Activated naive CD4-positive, alpha-beta T cell treated with Interleukin-2 at 50 U/mL for 16 hours (primary cell): ENCODE measurements at regions not wholly inside any gene's neighbourhood (a gene's known extent, or its start where the extent isn't known, plus 50 kb on each side); places are given as distances from the start of the nearest gene placed in this dataset.
"Not testable (repeated sequence)": the region's sequence is repeated elsewhere in the genome, so short reads cannot be mapped to it uniquely, and the experiment has no call there.

Source experiments
- DNase-seq: peaks from one replicate; pipeline ENCODE4 v3.0.0-alpha.2; 2020

DNA sequence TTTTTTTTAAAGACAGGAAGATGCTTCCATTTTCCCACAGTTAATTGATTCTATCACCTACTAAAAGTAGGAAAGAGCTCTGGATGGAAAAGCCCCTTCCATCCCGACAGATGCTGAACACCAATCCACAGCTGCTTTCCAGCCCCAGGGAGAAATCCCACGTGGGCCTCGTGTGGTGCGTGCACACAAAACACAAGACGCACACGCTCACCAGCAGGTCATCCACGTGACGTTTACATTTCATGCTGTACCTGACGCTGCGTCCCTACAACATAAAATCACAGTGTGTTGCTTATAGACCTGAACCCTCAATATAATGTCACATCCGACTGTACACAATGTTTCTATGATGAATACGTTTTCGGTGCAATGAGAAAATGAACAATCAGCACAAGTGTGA is 50.2 kb upstream of the DACT2 start:
- DNase-seq: no peak

DNA sequence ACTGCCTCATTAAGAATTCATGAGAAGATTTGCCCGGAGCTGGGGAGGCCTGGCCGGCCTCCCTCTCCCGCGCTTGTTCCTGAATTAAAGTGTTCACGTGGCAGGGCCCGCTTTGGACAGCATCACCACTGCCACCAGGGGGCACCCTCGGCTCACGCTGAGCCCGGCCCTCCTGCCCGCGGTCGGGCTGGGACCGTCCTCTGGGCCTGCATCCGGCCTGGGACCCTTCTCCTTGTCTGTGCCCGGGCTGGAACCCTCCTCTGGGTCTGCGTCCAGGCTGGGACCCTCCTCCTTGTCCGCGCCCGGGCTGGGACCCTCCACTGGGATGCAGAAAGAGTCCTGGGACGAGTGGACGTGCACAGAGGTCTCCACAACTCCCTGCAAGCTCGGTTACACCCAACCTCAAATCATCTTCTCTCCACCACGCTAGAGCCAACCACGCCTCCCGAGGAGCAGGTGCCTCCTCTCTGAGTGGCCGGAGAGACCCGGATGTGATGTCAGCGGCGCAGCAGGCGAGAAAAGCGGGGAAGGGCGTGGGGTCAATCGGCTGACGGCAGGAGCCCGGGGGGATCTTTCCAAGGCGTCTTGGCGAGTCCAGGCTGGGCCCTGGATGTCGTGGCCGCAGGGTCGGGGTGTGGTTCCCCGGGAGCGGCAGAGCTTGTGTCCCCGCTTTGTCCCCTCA is 50.9 kb upstream of the DACT2 start:
- peak; percentile 48 for DNase-seq

DNA sequence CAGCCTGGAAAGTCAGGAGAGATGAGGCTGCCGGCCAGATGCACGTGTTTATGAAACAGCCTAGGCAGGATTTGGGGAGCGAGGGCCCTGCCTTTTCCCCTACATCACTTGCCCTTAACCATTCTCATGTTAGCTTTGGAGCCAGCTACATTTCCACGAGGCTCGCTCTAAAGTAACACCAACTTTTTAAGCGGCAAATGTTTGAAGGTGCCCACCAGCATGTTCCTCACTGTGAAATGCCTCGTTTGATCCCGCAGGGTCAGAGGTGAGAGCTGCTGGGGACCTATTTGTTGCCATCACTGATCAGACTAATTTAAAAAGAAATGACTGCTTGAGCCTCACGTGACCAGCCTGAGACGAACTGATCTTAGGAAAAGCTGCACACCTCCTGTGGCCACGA is 51.6 kb upstream of the DACT2 start:
- no peak for DNase-seq

DNA sequence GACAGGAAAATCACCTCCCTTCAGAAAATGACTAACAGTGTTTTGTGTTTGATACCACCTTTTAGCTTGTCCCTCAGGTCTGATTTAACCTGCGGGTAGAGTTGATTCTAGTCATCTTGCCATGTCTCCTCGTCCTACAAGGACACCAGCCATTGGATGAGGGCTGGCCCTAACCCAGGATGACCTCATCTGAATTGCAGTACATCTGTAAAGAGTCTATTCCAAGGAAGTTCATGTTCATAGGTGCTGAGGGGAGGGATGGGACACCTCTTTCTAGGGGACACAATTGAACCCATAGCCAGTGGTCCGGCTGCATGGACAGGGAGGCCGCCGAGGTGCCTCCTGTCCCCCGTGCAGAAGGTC is 52.0 kb upstream of the DACT2 start:
- DNase-seq: no peak

DNA sequence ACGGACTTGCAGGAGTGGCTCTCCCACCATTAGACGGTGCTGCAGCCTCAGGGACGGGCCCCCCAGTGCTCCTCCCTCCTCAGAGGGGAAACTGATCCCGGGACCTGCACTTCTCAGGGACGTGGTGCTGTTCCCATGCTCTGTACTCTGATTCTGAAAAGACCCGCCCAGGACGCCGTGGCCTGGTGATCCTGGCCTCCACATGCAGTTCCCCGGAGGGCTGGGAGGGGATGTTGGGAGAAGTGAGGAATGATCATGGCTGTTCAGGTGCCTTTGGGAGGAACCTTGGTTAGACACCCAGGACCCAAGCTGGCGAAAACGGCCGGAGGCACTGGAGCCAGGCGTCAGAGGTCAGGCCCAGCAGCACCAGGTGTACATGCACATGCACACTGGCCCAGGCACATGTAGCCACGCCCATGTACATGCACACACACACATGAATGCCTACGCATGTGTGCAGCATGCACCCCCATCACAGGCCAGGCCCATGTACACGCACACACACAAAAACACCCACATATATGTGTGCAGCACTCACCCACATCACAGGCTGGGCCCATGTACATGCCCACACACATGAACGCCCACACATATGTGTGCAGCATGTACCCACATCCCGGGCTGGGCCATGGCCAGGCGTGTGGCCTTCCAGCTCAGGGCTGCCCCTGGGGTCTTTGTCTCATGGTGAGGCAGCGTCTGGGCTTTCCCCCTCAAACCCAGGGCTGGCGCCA is 52.6 kb upstream of the DACT2 start:
- no peak for DNase-seq

DNA sequence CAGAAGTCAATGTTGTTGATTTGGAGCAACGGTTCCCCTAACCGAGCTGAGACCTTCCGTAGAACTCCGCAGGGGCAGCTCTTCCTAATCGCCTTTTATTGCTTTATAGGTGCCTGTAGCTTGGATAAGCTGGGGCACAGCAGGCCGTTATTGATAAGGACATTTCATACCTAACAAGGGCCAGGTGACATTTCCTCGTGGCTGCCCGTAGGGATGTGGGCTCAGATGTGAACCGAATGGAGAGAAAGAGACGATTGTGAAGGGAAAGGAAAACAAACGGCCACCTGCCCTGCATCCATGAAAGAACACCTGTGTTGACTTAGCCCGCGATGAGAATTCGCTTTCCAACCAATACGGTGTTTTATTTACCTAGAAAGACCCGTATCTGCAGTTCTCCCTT is 53.3 kb upstream of the DACT2 start:
- DNase-seq: no peak

DNA sequence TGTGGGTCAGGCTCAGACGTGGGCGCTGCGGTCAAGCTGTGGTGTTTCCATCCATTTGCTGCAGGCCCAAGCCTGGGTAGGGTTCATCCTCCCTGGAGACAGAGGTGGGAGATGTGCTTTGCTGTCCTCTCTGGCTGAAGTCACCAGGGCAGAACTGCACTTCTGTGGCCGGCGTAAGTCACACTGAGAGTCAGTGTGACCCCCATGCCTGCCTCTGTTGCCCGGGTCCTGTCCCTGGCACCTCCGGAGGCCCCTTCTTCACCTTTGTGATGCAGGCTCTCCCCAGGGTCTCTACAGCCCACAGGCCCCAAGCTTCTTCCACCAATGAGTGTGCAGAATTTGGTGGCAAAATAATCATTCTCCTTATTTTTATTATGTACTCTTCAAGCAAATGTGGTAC is 53.8 kb upstream of the DACT2 start:
- DNase-seq: no peak

DNA sequence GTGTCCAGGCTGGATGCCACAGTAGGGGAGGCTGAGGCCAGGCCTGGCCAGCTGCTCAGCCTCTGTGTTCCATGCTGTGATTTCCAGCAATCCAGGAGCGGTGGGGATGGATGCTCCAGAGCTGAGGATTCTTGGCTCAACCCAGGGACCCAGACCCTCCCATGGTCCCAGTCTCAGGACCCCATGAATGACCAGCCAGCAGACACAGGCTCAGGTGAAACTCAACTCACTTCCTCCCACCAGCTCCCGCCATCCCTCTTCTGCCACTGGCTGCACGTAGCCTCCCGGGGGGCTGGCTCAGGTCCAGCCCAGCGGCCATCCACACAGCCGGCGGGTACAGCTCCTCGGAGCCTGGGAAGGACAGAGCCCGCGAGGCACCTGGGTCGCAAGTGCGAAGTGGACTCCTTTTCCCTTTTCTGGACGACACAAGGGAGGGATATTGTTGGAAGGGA is 54.5 kb upstream of the DACT2 start:
- no peak for DNase-seq

- DNase-seq: no peak
Observed at GRCh38 chr6:168374541-168375071, 55.0 kb upstream of the DACT2 start.

- DNase-seq: no peak
Observed at GRCh38 chr6:168376120-168376519, 56.5 kb upstream of the DACT2 start.

- DNase-seq: no peak
Observed at GRCh38 chr6:168376811-168377483, 57.4 kb upstream of the DACT2 start.

GRCh38 chr6:168377484-168377855 is 57.9 kb upstream of the DACT2 start:
- DNase-seq: no peak

- DNase-seq: no peak
Observed at GRCh38 chr6:168377856-168378832, 58.6 kb upstream of the DACT2 start.

GRCh38 chr6:168379579-168379978 is 60.0 kb upstream of the DACT2 start:
- not testable (repeated sequence) for DNase-seq

DNA sequence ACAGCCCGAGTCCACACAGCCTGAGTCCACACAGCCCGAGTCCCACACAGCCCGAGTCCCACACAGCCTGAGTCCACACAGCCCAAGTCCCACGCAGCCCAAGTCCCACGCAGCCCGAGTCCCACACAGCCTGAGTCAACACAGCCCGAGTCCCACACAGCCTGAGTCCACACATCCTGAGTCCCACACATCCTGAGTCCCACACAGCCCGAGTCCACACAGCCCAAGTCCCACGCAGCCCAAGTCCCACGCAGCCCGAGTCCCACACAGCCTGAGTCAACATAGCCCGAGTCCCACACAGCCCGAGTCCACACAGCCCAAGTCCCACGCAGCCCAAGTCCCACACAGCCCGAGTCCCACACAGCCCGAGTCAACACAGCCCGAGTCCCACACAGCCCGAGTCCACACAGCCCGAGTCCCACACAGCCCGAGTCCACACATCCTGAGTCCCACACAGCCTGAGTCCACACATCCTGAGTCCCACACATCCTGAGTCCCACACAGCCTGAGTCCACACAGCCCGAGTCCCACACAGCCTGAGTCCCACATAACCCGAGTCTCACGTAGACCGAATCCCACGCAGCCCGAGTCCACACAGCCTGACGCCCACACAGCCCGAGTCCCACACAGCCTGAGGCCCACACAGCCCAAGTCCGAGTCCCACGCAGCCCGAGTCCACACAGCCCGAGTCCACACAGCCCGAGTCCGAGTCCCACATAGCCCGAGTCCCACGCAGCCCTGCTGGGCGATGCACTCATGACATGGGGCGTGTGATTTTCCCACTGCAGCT is 60.6 kb upstream of the SMOC2 start:
- not testable (repeated sequence) for DNase-seq

DNA sequence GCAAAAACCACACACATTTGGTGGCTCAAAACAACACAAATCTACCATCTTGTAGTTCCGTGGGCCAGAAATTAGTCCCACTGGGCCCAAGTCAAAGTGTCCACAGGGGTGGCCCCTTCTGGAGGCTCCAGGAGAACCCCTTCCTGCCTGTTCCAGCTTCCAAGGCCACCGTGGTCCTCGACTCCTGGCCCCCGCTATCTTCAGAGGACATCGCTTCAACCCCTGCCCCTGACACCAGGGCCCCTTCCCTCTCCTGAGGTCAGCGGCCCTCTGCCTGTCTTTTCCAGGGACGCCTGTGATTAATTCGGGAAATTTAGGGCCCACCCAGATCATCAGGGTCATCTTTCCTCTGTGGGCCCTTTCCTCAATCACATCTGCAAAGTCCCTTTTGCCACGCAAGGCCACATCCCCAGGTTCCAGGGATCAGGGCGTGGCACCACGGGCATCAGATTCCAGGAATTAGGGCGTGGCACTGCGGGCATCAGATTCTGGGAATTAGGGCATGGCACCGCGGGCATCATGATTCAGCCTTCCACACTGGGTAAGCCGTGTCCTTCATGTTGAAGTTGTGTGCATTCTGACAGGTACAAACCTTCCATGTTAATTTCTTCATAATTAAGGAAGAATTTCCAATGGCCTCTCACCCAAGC is 59.9 kb upstream of the SMOC2 start:
- DNase-seq: no peak

DNA sequence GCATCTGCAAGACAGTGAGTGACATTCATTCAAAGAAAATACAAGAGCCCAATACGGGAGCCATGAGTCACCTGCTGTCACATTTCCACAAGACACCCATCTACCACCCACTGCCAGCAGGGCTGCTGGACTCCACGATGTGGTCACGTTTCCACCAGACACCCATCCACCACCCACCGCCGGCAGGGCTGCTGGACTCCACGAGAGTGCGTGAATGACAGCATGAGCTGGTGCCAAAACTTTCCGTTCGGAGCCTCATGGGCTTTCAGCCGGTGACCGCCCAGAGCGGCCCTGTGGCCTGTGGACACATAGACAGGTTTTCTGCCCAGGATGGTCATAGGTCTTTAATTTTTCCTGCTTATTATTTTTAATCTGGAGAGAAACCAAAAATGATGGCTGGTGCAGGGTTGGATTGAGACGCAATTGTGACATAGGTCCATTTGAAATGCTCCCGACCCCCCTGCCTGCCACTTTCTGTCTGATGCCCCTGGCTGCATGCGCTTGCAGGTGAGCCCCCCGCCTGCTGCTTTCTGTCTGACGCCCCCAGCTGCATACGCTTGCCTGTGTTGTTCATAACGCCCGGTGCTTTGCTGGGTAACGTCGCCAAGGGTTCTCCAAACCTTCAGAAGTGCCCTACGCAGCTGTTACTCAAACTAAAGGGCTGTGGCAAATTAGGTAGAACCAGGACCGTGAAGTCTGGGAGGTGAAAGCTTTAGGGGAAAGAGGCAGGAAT is 59.1 kb upstream of the SMOC2 start:
- DNase-seq: no peak

- no peak for DNase-seq
Observed at GRCh38 chr6:168383062-168383854, 57.7 kb upstream of the SMOC2 start.
